GM12875 (cell line): ENCODE measurements at regions not wholly inside any gene's neighbourhood (a gene's known extent, or its start where the extent isn't known, plus 50 kb on each side); places are given as distances from the start of the nearest gene placed in this dataset.
"Not testable (repeated sequence)": the region's sequence is repeated elsewhere in the genome, so short reads cannot be mapped to it uniquely, and the experiment has no call there.

Source experiments
- H3K4me3 ChIP-seq: one replicate; pipeline ENCODE4 v1.5.1; 2011; ENCODE audit warnings: low read depth, low read length, control low read depth
- TF ChIP-seq, protein P1 (sequence below): IDR thresholded peaks from 2 replicates; pipeline ENCODE4 v1.5.1; 2011; ENCODE audit warnings: low read depth, mild to moderate bottlenecking, control low read depth, inconsistent platforms, low read length, moderate library complexity, borderline replicate concordance; ENCODE audit not compliant: insufficient read depth

DNA sequence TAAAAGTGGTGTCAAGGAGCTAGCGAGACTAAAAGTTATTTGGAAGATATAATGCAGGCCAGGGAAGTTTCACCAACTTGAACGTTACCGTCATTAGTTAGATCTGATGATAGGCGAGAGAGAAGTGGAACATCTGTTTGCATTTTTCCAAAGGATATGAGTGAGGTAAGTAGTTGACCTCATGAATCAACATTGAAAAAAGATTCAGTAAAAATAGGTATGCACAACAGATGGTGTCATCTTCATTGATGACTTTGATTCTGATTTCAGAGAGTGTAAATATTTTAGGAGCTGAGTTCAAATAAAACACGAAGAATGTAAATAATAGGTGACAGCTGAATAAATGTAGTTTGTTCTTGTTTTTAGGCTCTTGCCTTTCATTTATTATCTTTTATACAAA is 998.9 kb upstream of the CDH6 start:
- TF ChIP-seq, protein P1, sequence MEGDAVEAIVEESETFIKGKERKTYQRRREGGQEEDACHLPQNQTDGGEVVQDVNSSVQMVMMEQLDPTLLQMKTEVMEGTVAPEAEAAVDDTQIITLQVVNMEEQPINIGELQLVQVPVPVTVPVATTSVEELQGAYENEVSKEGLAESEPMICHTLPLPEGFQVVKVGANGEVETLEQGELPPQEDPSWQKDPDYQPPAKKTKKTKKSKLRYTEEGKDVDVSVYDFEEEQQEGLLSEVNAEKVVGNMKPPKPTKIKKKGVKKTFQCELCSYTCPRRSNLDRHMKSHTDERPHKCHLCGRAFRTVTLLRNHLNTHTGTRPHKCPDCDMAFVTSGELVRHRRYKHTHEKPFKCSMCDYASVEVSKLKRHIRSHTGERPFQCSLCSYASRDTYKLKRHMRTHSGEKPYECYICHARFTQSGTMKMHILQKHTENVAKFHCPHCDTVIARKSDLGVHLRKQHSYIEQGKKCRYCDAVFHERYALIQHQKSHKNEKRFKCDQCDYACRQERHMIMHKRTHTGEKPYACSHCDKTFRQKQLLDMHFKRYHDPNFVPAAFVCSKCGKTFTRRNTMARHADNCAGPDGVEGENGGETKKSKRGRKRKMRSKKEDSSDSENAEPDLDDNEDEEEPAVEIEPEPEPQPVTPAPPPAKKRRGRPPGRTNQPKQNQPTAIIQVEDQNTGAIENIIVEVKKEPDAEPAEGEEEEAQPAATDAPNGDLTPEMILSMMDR, result no peak
- no peak overlapping the region for H3K4me3 ChIP-seq

DNA sequence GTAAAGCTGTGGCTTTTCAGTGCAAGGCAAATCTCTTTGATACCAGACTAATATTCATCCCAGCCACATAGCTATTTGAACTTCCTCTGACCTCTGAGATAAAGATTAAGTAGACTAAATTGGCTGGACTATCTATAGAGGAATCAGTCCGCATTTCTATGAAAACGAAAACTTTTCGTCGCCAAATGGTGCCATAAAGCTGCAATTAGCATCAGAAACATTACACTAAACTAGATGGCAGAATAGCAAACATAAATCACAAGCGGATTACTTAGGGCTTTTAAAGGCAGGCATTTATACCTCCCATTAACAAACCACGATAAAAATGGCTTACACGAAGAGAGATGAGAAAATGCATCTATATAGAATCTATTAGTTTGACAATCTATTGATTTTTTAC is 1009.7 kb upstream of the CDH6 start:
- TF ChIP-seq, protein P1, result no peak

DNA sequence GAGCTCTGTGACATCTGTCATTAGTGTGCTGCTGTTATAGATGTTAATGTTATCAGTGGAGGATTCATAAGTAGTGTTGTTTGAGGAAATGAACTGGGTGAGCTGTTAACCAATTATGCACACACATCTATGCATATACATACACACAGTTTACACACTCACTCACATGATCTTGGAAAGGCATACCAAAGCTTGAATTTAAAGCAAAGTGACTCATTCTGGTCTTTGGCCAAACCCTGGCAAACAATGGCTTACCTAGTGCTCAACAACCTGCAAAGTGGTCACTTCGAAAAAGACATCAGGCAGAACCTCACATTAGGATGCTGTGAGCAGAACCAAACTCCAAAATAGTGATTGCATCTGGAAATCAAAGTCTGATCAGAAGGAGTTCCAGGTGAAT is 1037.3 kb upstream of the CDH6 start:
- TF ChIP-seq, protein P1, result no peak
- H3K4me3 ChIP-seq, result no peak overlapping the region

More for the DNA sequence above, 1009.7 kb upstream of the CDH6 start:
- no peak overlapping the region for H3K4me3 ChIP-seq

DNA sequence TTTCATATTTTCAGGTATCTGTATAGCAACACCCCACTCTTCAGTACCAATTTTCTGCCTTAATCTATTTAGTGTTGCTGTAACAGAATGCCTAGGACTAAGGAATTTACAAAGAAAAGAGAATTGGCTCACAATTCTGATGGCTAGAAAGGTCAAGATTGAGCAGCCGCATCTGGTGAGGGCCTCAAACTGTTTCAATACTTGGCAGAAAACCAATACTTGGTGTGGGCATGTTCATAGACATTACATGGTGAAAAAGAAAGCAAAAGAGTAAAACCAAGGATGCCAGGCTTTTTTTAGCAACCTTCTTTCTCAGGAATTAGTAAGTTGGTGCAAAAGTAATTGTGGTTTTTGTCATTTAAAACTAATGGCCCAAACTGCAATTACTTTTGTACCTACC is 1041.1 kb upstream of the CDH6 start:
- TF ChIP-seq, protein P1, result no peak
- H3K4me3 ChIP-seq, result no peak overlapping the region

DNA sequence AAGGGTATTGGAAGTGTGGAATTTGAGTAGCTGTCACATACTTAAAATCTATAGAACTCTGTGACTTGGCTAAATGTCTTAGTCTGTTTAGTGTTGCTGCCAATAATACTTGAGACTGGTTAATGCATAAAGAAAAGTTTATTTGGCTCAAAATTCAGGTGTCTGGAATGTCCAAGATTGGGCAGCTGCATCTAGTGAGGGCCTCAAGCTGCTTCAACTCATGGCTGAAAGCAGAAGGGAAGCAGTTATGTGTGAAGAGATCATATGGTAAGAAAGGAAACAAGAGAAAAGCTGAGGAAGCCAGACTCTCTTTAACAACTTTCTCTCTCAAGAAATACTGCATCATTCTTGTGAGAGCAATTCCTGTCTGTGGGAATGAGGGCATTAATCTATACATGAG is 1043.3 kb upstream of the CDH6 start:
- TF ChIP-seq, protein P1, result no peak
- H3K4me3 ChIP-seq, result no peak overlapping the region

DNA sequence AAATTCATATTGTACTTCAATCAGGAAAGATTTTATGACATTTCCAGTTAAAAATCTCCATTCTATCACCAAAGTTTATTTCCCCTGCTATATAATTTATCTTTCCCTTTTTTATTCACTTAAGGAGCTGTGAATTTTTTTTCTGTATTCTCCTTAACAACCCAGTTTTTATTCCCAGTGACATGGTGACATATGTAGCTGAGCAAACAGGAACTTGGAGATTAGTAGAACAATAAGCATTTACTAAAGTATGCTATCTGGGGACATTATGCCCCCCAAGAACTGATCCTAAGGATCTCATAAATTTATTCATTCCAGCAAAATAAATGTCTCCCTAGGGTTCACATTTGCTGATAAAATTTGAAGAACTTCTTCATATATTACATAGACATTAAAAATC is 1044.0 kb upstream of the CDH6 start:
- no peak overlapping the region for H3K4me3 ChIP-seq
- TF ChIP-seq, protein P1, result no peak

DNA sequence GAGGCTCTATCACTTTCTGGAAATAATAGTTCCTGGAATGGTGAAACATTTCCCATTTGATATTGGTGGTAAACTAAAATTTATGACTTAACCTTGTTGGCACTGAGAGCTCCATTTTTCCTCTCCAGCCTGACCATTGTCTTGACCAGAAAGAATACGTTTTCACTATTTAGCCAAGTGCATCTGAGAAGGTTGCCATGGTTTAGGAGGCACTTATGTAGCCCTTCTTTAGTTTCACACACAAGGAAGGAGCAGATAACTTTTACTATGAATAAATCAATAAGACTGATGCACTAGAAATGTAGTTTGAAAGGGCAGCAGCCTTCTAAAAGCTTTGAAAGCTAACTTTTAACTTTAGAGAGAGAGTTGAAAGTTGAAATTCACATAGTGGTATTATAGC is 1045.5 kb upstream of the CDH6 start:
- TF ChIP-seq, protein P1, result no peak
- H3K4me3 ChIP-seq, result no peak overlapping the region

DNA sequence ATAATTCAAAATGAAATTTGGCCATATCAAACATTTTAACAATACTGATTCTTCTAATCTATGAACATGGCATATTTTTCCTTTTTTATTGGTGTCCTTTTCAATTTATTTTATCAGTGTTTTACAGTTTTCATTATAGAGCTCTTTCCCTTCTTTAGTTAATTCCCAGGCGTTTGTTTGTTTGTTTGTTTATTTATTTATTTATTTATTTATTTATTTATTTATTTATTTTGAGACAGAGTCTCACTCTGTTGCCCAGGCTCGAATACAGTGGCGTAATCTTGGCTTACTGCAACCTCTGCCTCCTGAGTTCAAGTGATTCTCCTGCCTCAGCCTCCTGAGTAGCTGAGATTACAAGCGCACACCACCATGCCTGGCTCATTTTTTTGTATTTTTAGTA is 1049.4 kb upstream of the CDH6 start:
- not testable (repeated sequence) for H3K4me3 ChIP-seq
